A549 (cell line): ENCODE measurements at regions not wholly inside any gene's neighbourhood (a gene's known extent, or its start where the extent isn't known, plus 50 kb on each side); places are given as distances from the start of the nearest gene placed in this dataset.

Source experiments
- BHLHE40 ChIP-seq: IDR thresholded peaks from 2 replicates; pipeline ENCODE4 v1.6.1; 2012; ENCODE audit warnings: low read depth, low read length, inconsistent platforms
- CEBPB ChIP-seq, 2 experiments: fragments of >200 bp in 1 of 2; sonication (Bioruptor Twin) in 1 of 2; formaldehyde crosslinking in 1 of 2; IDR thresholded peaks; 2 replicates each; pipeline ENCODE4 v1.6.1; 2012 to 2016
- EHMT2 ChIP-seq: fragments of 200-600 bp; sonication (generic); IDR thresholded peaks from 2 replicates; pipeline ENCODE4 v1.6.1; 2016; ENCODE audit warnings: antibody characterized with exemption, low read depth, mild to moderate bottlenecking, moderate library complexity
- EP300 ChIP-seq, 2 experiments: fragments of >200 bp; sonication (Bioruptor Twin); formaldehyde crosslinking; IDR thresholded peaks; 2 replicates in 1 of 2; 3 replicates in 1 of 2; pipeline ENCODE4 v1.6.1; 2016 to 2017
- HDAC2 ChIP-seq: fragments of 200-600 bp; sonication (generic); IDR thresholded peaks from 2 replicates; pipeline ENCODE4 v1.6.1; 2016
- KDM5A ChIP-seq: fragments of 200-600 bp; sonication (generic); IDR thresholded peaks from 2 replicates; pipeline ENCODE4 v1.6.1; 2016; ENCODE audit warnings: antibody characterized with exemption, mild to moderate bottlenecking
- PHF8 ChIP-seq: fragments of 200-600 bp; sonication (generic); IDR thresholded peaks from 2 replicates; pipeline ENCODE4 v1.6.1; 2016; ENCODE audit warnings: low read depth, mild to moderate bottlenecking, antibody characterized with exemption, moderate library complexity, borderline replicate concordance
- POLR2A ChIP-seq: IDR thresholded peaks from 2 replicates; pipeline ENCODE4 v1.6.1; 2012; ENCODE audit warnings: mild to moderate bottlenecking, low read length
- SMC3 ChIP-seq: fragments of >200 bp; sonication (Bioruptor Twin); formaldehyde crosslinking; IDR thresholded peaks from 3 replicates; pipeline ENCODE4 v1.6.1; 2018; ENCODE audit warnings: inconsistent platforms
- SREBF2 ChIP-seq: fragments of 450-650 bp; IDR thresholded peaks from 2 replicates; pipeline ENCODE4 v1.6.1; 2014; ENCODE audit warnings: mild to moderate bottlenecking, moderate library complexity
- ZNF302 ChIP-seq: fragments of 250-450 bp; sonication (Bioruptor Pico); IDR thresholded peaks from 2 replicates; pipeline ENCODE4 v1.9.0; 2021; ENCODE audit warnings: inconsistent platforms, mild to moderate bottlenecking, moderate library complexity
- TF ChIP-seq, protein P1 (sequence below): fragments of >200 bp; sonication (Bioruptor Twin); formaldehyde crosslinking; IDR thresholded peaks from 3 replicates; pipeline ENCODE4 v1.5.1; 2016
- TF ChIP-seq, protein P2 (sequence below): IDR thresholded peaks from 2 replicates; pipeline ENCODE4 v1.6.1; 2012

DNA sequence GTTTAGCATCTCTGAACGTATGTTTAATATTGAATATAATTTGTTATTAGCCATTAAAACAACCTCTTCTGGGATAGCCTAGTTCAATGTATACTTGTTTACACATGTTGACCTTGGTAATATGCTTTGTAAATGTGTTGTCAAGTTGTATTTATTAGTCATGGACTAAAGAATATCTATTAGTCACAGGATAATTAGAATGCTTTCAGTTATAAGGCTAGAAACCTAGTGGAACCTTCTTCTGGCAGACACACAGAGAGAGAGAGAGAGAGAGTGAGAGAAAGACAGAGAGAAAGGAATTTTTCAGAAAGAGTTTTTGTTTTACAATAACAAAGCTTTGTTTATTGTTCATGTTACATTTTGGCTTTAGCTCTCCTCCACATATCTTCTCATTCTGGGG lies 181.1 kb upstream of the APP start:
- TF ChIP-seq ZNF302 (CRISPR knock-in tag) (no peak), KDM5A (no peak), SREBF2 (no peak), BHLHE40 (no peak), PHF8 (no peak), CEBPB (IDR thresholded peaks at IDR 0.05) (no peak), POLR2A (no peak), EP300 (IDR thresholded peaks at IDR 0.05) (no peak), EHMT2 (no peak), SMC3 (no peak), HDAC2 (no peak)
- TF ChIP-seq, protein P1, sequence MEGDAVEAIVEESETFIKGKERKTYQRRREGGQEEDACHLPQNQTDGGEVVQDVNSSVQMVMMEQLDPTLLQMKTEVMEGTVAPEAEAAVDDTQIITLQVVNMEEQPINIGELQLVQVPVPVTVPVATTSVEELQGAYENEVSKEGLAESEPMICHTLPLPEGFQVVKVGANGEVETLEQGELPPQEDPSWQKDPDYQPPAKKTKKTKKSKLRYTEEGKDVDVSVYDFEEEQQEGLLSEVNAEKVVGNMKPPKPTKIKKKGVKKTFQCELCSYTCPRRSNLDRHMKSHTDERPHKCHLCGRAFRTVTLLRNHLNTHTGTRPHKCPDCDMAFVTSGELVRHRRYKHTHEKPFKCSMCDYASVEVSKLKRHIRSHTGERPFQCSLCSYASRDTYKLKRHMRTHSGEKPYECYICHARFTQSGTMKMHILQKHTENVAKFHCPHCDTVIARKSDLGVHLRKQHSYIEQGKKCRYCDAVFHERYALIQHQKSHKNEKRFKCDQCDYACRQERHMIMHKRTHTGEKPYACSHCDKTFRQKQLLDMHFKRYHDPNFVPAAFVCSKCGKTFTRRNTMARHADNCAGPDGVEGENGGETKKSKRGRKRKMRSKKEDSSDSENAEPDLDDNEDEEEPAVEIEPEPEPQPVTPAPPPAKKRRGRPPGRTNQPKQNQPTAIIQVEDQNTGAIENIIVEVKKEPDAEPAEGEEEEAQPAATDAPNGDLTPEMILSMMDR, result no peak
- TF ChIP-seq, protein P2, sequence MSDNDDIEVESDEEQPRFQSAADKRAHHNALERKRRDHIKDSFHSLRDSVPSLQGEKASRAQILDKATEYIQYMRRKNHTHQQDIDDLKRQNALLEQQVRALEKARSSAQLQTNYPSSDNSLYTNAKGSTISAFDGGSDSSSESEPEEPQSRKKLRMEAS, result no peak
